Osteocyte (in vitro differentiated cells): ENCODE measurements at regions not wholly inside any gene's neighbourhood (a gene's known extent, or its start where the extent isn't known, plus 50 kb on each side); places are given as distances from the start of the nearest gene placed in this dataset.

Experiments used
- DNase-seq: peaks from one replicate; pipeline ENCODE4 v3.0.0; 2021; ENCODE audit warnings: mixed read lengths; ENCODE audit not compliant: unreplicated experiment; ENCODE audit errors: extremely low spot score
- H3K27ac Mint-ChIP-seq: one replicate; pipeline ENCODE4 v1.8.0; 2021; ENCODE audit warnings: mild to moderate bottlenecking, mixed read lengths; ENCODE audit not compliant: unreplicated experiment
- H3K27me3 Mint-ChIP-seq: one replicate; pipeline ENCODE4 v1.8.0; 2021; ENCODE audit warnings: mixed read lengths; ENCODE audit not compliant: unreplicated experiment
- H3K36me3 Mint-ChIP-seq: one replicate; pipeline ENCODE4 v1.8.0; 2021; ENCODE audit warnings: mixed read lengths; ENCODE audit not compliant: unreplicated experiment
- H3K4me1 Mint-ChIP-seq: one replicate; pipeline ENCODE4 v1.8.0; 2021; ENCODE audit warnings: mixed read lengths; ENCODE audit not compliant: unreplicated experiment
- H3K4me3 Mint-ChIP-seq: one replicate; pipeline ENCODE4 v1.8.0; 2021; ENCODE audit warnings: mild to moderate bottlenecking, moderate library complexity, mixed read lengths; ENCODE audit not compliant: unreplicated experiment
- H3K9me3 Mint-ChIP-seq: one replicate; pipeline ENCODE4 v1.8.0; 2021; ENCODE audit warnings: mixed read lengths; ENCODE audit not compliant: unreplicated experiment
- CTCF ChIP-seq: fragments of 200-600 bp; sonication (generic); IDR thresholded peaks from 2 replicates; pipeline ENCODE4 v1.5.0; 2021; ENCODE audit warnings: antibody characterized with exemption, mild to moderate bottlenecking, moderate library complexity

GRCh38 chr20:7760247-7761031 lies 179.8 kb downstream of the HAO1 start:
- no peak for DNase-seq
- no peaks in the 10 kb centered on the region for H3K9me3 Mint-ChIP-seq
- H3K36me3 Mint-ChIP-seq = no peaks in the 10 kb centered on the region
- H3K27me3 Mint-ChIP-seq = no peaks in the 10 kb centered on the region
- TF ChIP-seq CTCF = no peak
- no peak overlapping the region for H3K27ac Mint-ChIP-seq
- no peak overlapping the region for H3K4me3 Mint-ChIP-seq
- H3K4me1 Mint-ChIP-seq = no peaks in the 10 kb centered on the region

GRCh38 chr20:7765221-7765620 lies 175.0 kb downstream of the HAO1 start:
- Mint-ChIP-seq H3K27me3 (no peaks in the 10 kb centered on the region), H3K4me1 (no peaks in the 10 kb centered on the region), H3K4me3 (no peak overlapping the region), H3K27ac (no peak overlapping the region), H3K9me3 (no peaks in the 10 kb centered on the region), H3K36me3 (no peaks in the 10 kb centered on the region)
- no peak for TF ChIP-seq CTCF
- DNase-seq = no peak

GRCh38 chr20:7770046-7770445 lies 170.2 kb downstream of the HAO1 start:
- TF ChIP-seq CTCF = no peak
- H3K27me3 Mint-ChIP-seq = no peaks in the 10 kb centered on the region
- H3K9me3 Mint-ChIP-seq = peaks cover 4% of the 10 kb centered on the region
- DNase-seq = no peak
- H3K27ac Mint-ChIP-seq = no peak overlapping the region
- no peaks in the 10 kb centered on the region for H3K36me3 Mint-ChIP-seq
- no peak overlapping the region for H3K4me3 Mint-ChIP-seq
- no peaks in the 10 kb centered on the region for H3K4me1 Mint-ChIP-seq

- H3K4me3 Mint-ChIP-seq = no peak overlapping the region
- no peak overlapping the region for H3K27ac Mint-ChIP-seq
- H3K9me3 Mint-ChIP-seq = peaks cover 4% of the 10 kb centered on the region
- no peaks in the 10 kb centered on the region for H3K4me1 Mint-ChIP-seq
- H3K36me3 Mint-ChIP-seq = no peaks in the 10 kb centered on the region
- no peak for DNase-seq
- no peak for TF ChIP-seq CTCF
- H3K27me3 Mint-ChIP-seq = no peaks in the 10 kb centered on the region
Observed at GRCh38 chr20:7770578-7770977, 169.7 kb downstream of the HAO1 start.

- Mint-ChIP-seq H3K4me3 (no peak overlapping the region), H3K4me1 (no peaks in the 10 kb centered on the region), H3K27ac (no peak overlapping the region), H3K36me3 (no peaks in the 10 kb centered on the region), H3K9me3 (peaks cover 9% of the 10 kb centered on the region), H3K27me3 (no peaks in the 10 kb centered on the region)
- DNase-seq = no peak
- TF ChIP-seq CTCF = no peak
Observed at GRCh38 chr20:7772371-7772770, 167.9 kb downstream of the HAO1 start.
